LNCaP clone FGC (cell line): ENCODE measurements at regions not wholly inside any gene's neighbourhood (a gene's known extent, or its start where the extent isn't known, plus 50 kb on each side); places are given as distances from the start of the nearest gene placed in this dataset.

ENCODE experiments used
- DNase-seq: peaks from one replicate; pipeline ENCODE4 v3.0.0-alpha.2; 2011; ENCODE audit warnings: low read depth
- H3K4me3 ChIP-seq: 2 replicates; pipeline ENCODE4 v1.5.1; 2011; ENCODE audit warnings: mild to moderate bottlenecking, low read depth, low read length, control low read depth
- TF ChIP-seq, protein P1 (sequence below): IDR thresholded peaks from 2 replicates; pipeline ENCODE4 v1.5.1; 2012; ENCODE audit warnings: mild to moderate bottlenecking; ENCODE audit not compliant: control insufficient read depth, insufficient read depth; ENCODE audit errors: extremely low read depth

DNA sequence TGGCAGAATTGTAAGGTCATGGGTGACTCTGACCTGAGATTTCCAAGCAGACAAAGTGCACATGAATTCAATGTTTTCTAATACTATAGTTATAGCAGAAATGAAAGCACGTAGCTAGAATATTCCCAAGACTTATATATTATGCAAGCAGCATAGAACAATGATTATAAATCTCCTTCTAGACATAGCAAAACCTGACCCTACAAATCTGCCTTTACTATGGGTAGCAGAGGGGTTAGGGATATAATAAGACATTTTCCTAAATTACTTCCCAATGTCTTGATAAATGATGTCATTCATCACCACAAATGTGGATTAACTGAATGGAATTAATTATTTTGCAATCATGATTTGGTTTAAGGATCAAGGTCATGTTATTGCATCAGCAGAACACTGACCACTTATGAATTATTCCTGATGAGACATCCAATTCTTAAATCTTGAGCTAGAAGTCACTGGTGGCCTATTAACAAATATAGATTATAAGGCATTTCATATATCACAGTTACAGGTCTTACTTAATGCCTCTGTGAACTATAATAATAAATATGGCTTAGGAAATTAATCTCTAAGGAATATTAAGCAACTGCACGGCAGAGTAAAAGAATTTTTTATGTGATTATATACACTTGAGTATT lies 776.6 kb downstream of the AMY1C start:
- TF ChIP-seq, protein P1, sequence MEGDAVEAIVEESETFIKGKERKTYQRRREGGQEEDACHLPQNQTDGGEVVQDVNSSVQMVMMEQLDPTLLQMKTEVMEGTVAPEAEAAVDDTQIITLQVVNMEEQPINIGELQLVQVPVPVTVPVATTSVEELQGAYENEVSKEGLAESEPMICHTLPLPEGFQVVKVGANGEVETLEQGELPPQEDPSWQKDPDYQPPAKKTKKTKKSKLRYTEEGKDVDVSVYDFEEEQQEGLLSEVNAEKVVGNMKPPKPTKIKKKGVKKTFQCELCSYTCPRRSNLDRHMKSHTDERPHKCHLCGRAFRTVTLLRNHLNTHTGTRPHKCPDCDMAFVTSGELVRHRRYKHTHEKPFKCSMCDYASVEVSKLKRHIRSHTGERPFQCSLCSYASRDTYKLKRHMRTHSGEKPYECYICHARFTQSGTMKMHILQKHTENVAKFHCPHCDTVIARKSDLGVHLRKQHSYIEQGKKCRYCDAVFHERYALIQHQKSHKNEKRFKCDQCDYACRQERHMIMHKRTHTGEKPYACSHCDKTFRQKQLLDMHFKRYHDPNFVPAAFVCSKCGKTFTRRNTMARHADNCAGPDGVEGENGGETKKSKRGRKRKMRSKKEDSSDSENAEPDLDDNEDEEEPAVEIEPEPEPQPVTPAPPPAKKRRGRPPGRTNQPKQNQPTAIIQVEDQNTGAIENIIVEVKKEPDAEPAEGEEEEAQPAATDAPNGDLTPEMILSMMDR = no peak
- no peak for DNase-seq

DNA sequence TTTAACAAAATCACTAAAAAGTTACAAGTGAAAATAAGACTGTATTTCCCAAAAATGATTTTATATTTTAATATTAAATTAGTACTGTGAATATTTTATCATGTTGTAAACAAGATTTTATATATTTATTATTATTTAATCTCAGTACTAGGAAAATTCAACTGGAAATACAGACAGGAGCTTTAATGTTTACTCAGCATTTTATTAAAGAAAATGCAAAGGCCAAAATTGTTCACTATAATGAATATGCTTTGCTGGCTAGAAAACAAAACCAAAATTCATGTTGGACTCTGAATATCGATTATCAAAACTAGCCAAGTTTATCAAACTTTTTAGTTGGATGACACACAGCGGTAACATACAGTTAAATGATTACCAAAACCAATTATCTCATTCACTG lies 782.3 kb downstream of the AMY1C start:
- H3K4me3 ChIP-seq = no peak overlapping the region
- DNase-seq = no peak
- TF ChIP-seq, protein P1 = no peak

More for the DNA sequence above, 776.6 kb downstream of the AMY1C start:
- H3K4me3 ChIP-seq = no peak overlapping the region

DNA sequence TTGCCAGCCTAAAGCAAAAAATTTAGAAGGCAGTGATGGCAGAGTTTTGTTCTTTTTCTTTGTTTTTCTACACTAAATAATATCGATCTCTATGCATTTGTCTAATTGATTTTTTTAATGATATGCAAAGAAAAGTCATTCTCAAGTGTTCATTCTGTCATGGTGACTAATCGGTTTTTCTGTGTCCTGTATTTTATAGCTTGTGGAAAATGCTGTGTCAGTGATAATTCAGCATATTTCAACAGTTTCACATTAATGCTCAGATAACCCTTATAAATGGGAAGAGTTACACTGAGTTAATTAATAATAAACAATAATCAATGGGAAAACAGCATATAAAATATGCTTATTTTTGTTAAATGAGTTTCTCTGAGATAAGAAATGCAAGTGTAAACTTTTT lies 824.9 kb downstream of the AMY1C start:
- TF ChIP-seq, protein P1 = no peak
- no peak overlapping the region for H3K4me3 ChIP-seq
- no peak for DNase-seq

DNA sequence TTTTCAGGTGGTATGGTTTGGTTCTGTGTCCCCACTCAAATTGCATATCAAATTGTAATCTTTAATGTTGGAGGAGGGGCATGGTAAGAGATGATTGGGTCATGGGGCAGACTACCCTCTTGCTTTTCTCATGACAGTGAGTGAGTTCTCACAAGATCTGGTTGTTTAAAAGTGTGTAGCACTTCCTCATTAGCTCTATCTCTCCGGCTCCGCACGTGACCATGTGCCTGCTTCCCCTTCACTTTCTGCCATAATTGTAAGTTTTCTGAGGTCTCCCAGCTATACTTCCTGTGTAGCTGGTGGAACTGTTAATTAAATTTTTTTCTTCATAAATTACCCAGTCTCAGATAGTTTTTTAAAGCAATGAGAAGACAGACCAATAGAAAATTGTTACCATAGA lies 843.2 kb downstream of the AMY1C start:
- no peak for DNase-seq
- TF ChIP-seq, protein P1 = no peak
- no peak overlapping the region for H3K4me3 ChIP-seq

DNA sequence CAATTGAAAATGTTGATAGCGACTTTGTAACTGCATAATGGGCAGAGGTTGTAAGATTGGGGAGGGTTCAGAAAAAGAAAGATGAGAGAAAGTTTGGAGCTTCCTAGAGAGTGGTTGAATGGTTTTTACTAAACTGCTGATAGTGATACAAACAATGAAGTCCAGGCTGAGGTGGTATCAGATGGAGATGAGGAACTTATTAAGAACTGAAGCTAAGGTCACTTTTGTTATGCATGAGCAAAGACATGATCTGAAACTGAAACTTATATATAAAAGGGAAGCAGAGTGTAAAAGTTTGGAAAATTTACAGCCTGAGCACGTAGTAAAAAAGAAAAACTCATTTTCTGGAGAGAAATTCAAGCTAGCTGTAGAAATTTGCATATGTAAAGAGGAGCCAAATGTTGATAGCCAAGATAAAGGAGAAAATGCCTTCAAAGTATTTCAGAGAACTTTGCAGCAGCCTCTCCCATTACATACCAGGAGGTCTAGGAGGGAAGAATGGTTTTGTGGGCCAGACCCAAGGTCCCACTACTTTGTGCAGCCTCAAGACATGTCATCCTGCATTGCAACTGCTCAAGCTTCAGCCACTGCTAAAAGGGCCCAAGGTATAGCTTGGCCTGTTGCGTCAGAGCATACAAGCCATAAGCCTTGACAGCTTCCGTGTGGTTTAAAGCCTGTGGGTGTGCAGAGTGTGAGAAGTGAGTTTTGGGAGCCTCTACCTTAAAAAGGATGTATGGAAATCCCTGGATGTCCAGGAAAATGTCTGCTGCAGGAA lies 843.9 kb downstream of the AMY1C start:
- TF ChIP-seq, protein P1 = no peak
- DNase-seq = no peak
- no peak overlapping the region for H3K4me3 ChIP-seq

DNA sequence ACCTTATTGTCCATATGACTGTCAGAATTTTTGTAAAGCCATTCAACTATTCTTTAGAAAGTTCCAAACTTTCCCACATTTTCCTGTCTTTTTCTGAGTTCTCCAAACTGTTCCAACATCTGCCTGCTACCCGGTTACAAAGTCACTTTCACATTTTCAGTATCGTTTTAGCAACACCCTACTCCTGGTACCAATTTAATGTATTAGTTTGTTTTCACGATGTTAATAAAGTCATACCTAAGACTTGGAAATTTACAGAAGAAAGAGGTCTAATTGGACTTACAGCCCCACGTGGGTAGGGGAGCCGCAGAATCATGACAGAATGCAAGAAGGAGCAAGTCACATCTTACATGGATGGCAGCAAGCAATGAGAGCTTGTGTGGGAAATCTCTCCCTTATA lies 867.8 kb downstream of the AMY1C start:
- no peak overlapping the region for H3K4me3 ChIP-seq
- DNase-seq = no peak
- TF ChIP-seq, protein P1 = no peak
